Mesendoderm (in vitro differentiated cells): ENCODE measurements at regions not wholly inside any gene's neighbourhood (a gene's known extent, or its start where the extent isn't known, plus 50 kb on each side); places are given as distances from the start of the nearest gene placed in this dataset.

Experiments used
- DNase-seq: peaks from one replicate; pipeline ENCODE4 v3.0.0; 2013
- H2AK5ac ChIP-seq: 2 replicates; pipeline ENCODE4 v1.6.1; 2013; ENCODE audit warnings: low read length, inconsistent platforms
- H2BK120ac ChIP-seq: 2 replicates; pipeline ENCODE4 v1.6.1; 2013; ENCODE audit warnings: low read depth, mild to moderate bottlenecking, low read length, moderate library complexity, mixed read lengths
- H2BK15ac ChIP-seq: replicated peaks from 2 replicates; pipeline ENCODE4 v1.6.1; 2013; ENCODE audit warnings: low read depth, mild to moderate bottlenecking, moderate library complexity
- H2BK5ac ChIP-seq: 2 replicates; pipeline ENCODE4 v1.6.1; 2013; ENCODE audit warnings: low read length, inconsistent platforms
- H3K18ac ChIP-seq: 2 replicates; pipeline ENCODE4 v1.6.1; 2013; ENCODE audit warnings: mild to moderate bottlenecking, low read length, mixed read lengths
- H3K23ac ChIP-seq: one replicate; pipeline ENCODE4 v1.6.1; 2013; ENCODE audit warnings: low read length
- H3K27ac ChIP-seq: 2 replicates; pipeline ENCODE4 v1.5.1; 2013; ENCODE audit warnings: low read depth, mild to moderate bottlenecking, inconsistent platforms, low read length, moderate library complexity
- H3K27me3 ChIP-seq: 2 replicates; pipeline ENCODE4 v1.6.1; 2013; ENCODE audit warnings: low read length, control low read depth, mild to moderate bottlenecking, inconsistent platforms; ENCODE audit not compliant: insufficient read depth, poor library complexity
- H3K36me3 ChIP-seq: 2 replicates; pipeline ENCODE4 v1.6.1; 2013; ENCODE audit warnings: low read length, inconsistent platforms; ENCODE audit not compliant: control insufficient read depth, insufficient read depth
- H3K4ac ChIP-seq: one replicate; pipeline ENCODE4 v1.6.1; 2013; ENCODE audit warnings: low read depth, mild to moderate bottlenecking, low read length, moderate library complexity
- H3K4me1 ChIP-seq: 2 replicates; pipeline ENCODE4 v1.6.1; 2013; ENCODE audit warnings: low read depth, low read length, inconsistent platforms; ENCODE audit not compliant: control insufficient read depth
- H3K4me2 ChIP-seq: 2 replicates; pipeline ENCODE4 v1.6.1; 2013; ENCODE audit warnings: low read length
- H3K4me3 ChIP-seq: 2 replicates; pipeline ENCODE4 v1.5.1; 2013; ENCODE audit warnings: mild to moderate bottlenecking, low read length
- H3K56ac ChIP-seq: one replicate; pipeline ENCODE4 v1.6.1; 2013; ENCODE audit warnings: low read length
- H3K79me1 ChIP-seq: 2 replicates; pipeline ENCODE4 v1.6.1; 2013; ENCODE audit warnings: low read length, inconsistent platforms
- H3K79me2 ChIP-seq: 2 replicates; pipeline ENCODE4 v1.6.1; 2013; ENCODE audit warnings: mild to moderate bottlenecking, low read length; ENCODE audit not compliant: control insufficient read depth, insufficient read depth
- H3K9ac ChIP-seq: 2 replicates; pipeline ENCODE4 v1.6.1; 2013; ENCODE audit warnings: low read length, inconsistent platforms
- H4K5ac ChIP-seq: one replicate; pipeline ENCODE4 v1.6.1; 2013; ENCODE audit warnings: low read length
- H4K8ac ChIP-seq: one replicate; pipeline ENCODE4 v1.6.1; 2013; ENCODE audit warnings: low read depth, mild to moderate bottlenecking, control low read depth, low read length, moderate library complexity
- WGBS: extraction: QIAGEN DNeasy Blood & Tissue Kit; methylation state at CpG from one replicate; pipeline ENCODE4 v1.1.7; 2013; ENCODE audit warnings: low lambda C conversion rate, missing lambda C conversion rate; ENCODE audit not compliant: insufficient coverage; ENCODE audit errors: extremely low coverage; 5-methylcytosine and 5-hydroxymethylcytosine counted together

GRCh38 chr17:71679832-71680231 is 441.0 kb upstream of the SOX9 start:
- Histone ChIP-seq H3K27ac (no peak overlapping the region), H4K5ac (no peak overlapping the region), H3K79me1 (no peaks in the 10 kb centered on the region), H3K4me2 (no peak overlapping the region), H3K18ac (no peak overlapping the region), H3K23ac (no peak overlapping the region), H3K4me1 (no peaks in the 10 kb centered on the region), H2AK5ac (no peak overlapping the region), H3K79me2 (no peaks in the 10 kb centered on the region), H3K4ac (no peak overlapping the region), H3K4me3 (no peak overlapping the region), H4K8ac (no peak overlapping the region), H3K27me3 (no peaks in the 10 kb centered on the region), H3K56ac (no peak overlapping the region), H3K9ac (no peak overlapping the region), H2BK120ac (no peak overlapping the region), H2BK5ac (no peak overlapping the region), H2BK15ac (no peak overlapping the region), H3K36me3 (no peaks in the 10 kb centered on the region)
- WGBS, result no CpG with 5 or more reads among the region's 2 CpGs
- DNase-seq, result no peak

DNA sequence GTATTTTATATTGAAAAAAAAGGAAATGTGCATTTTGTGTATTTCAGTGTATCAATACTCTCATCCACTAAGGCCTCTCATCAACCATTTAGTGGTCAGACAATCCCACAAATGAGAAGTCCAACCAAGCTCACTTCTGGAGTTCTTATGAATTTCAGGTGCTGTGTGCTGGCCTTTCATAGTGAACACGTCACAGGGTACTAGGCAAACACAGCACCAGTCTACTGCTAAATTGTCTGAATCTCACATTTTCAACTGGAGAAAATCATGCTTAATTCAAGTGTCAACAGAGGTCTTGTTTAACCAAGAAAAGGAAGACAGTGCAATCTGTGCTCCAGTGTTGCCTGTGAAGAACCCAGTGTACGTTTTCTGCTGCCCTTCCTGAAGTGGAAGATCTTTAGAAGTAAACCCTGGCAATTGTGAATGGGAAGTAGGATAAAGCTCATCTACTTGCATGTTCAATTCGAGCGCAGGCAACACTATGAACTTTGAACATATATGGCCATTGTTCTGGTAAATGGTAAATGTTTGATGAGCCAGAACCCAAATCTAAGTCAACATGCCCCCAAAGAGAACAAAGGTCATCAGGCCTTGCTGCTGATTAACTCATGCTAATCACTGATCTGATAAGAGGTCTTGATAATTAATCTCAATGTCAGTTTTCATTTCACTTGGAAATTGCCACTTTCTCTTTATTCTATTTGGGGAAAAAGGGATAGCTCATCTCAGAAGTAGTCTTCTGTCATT is 439.2 kb upstream of the SOX9 start:
- Histone ChIP-seq H3K9ac (no peak overlapping the region), H3K4me1 (no peaks in the 10 kb centered on the region), H3K36me3 (no peaks in the 10 kb centered on the region), H3K18ac (no peak overlapping the region), H3K27me3 (no peaks in the 10 kb centered on the region), H3K4me2 (no peak overlapping the region), H2BK120ac (no peak overlapping the region), H4K8ac (no peak overlapping the region), H2BK5ac (no peak overlapping the region), H3K4me3 (no peak overlapping the region), H3K79me1 (no peaks in the 10 kb centered on the region), H3K27ac (no peak overlapping the region), H3K23ac (no peak overlapping the region), H2AK5ac (no peak overlapping the region), H3K56ac (no peak overlapping the region), H2BK15ac (no peak overlapping the region), H4K5ac (no peak overlapping the region), H3K4ac (no peak overlapping the region), H3K79me2 (no peaks in the 10 kb centered on the region)
- no CpG with 5 or more reads among the region's 4 CpGs for WGBS
- no peak for DNase-seq

GRCh38 chr17:71682174-71682494 is 438.7 kb upstream of the SOX9 start:
- Histone ChIP-seq H3K4me1 (no peaks in the 10 kb centered on the region), H3K79me1 (no peaks in the 10 kb centered on the region), H2BK15ac (no peak overlapping the region), H3K56ac (no peak overlapping the region), H2BK120ac (no peak overlapping the region), H4K5ac (no peak overlapping the region), H3K23ac (no peak overlapping the region), H3K79me2 (no peaks in the 10 kb centered on the region), H4K8ac (no peak overlapping the region), H3K36me3 (no peaks in the 10 kb centered on the region), H2AK5ac (no peak overlapping the region), H3K27ac (no peak overlapping the region), H3K4ac (no peak overlapping the region), H2BK5ac (no peak overlapping the region), H3K27me3 (no peaks in the 10 kb centered on the region), H3K9ac (no peak overlapping the region), H3K4me2 (no peak overlapping the region), H3K4me3 (no peak overlapping the region), H3K18ac (no peak overlapping the region)
- no CpG with 5 or more reads among the region's 1 CpG for WGBS
- DNase-seq, result no peak

DNA sequence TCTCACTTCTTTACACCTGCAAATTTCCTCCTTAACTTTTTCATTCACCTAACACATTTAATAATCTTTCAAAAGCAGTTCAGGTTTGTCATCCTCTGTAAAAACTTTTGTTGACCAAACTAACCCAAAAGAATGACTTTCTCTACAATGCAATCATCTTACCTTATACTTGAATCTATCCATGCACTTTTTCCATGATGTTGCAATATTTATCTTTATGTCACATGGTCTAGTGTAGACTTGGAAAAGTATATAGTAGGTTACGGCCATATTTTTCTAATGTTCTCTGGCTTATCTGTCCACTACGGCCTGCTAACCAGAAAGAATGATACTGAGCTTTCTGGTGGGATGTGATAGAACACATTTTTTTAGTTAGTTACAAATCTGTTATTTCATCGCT is 431.0 kb upstream of the SOX9 start:
- no peak for DNase-seq
- H2AK5ac ChIP-seq, result no peak overlapping the region
- H2BK15ac ChIP-seq, result no peak overlapping the region
- no peaks in the 10 kb centered on the region for H3K79me2 ChIP-seq
- H3K4me1 ChIP-seq, result no peaks in the 10 kb centered on the region
- no peak overlapping the region for H2BK120ac ChIP-seq
- no peak overlapping the region for H3K18ac ChIP-seq
- no CpG with 5 or more reads among the region's 3 CpGs for WGBS
- no peak overlapping the region for H3K4ac ChIP-seq
- H2BK5ac ChIP-seq, result no peak overlapping the region
- no peak overlapping the region for H4K5ac ChIP-seq
- H4K8ac ChIP-seq, result no peak overlapping the region
- H3K36me3 ChIP-seq, result no peaks in the 10 kb centered on the region
- H3K27ac ChIP-seq, result no peak overlapping the region
- no peak overlapping the region for H3K4me3 ChIP-seq
- no peak overlapping the region for H3K23ac ChIP-seq
- no peaks in the 10 kb centered on the region for H3K79me1 ChIP-seq
- no peak overlapping the region for H3K4me2 ChIP-seq
- H3K27me3 ChIP-seq, result no peaks in the 10 kb centered on the region
- H3K9ac ChIP-seq, result no peak overlapping the region
- H3K56ac ChIP-seq, result no peak overlapping the region

- Histone ChIP-seq H2AK5ac (no peak overlapping the region), H3K79me1 (no peaks in the 10 kb centered on the region), H2BK120ac (no peak overlapping the region), H3K79me2 (no peaks in the 10 kb centered on the region), H3K27me3 (no peaks in the 10 kb centered on the region), H3K18ac (no peak overlapping the region), H2BK5ac (no peak overlapping the region), H2BK15ac (no peak overlapping the region), H3K4me1 (no peaks in the 10 kb centered on the region), H3K36me3 (no peaks in the 10 kb centered on the region), H4K5ac (no peak overlapping the region), H3K9ac (no peak overlapping the region), H3K4me3 (no peak overlapping the region), H3K27ac (no peak overlapping the region), H3K56ac (no peak overlapping the region), H4K8ac (no peak overlapping the region), H3K4ac (no peak overlapping the region), H3K4me2 (no peak overlapping the region), H3K23ac (no peak overlapping the region)
- DNase-seq, result no peak
Observed at GRCh38 chr17:71699907-71700306, 420.9 kb upstream of the SOX9 start.

DNA sequence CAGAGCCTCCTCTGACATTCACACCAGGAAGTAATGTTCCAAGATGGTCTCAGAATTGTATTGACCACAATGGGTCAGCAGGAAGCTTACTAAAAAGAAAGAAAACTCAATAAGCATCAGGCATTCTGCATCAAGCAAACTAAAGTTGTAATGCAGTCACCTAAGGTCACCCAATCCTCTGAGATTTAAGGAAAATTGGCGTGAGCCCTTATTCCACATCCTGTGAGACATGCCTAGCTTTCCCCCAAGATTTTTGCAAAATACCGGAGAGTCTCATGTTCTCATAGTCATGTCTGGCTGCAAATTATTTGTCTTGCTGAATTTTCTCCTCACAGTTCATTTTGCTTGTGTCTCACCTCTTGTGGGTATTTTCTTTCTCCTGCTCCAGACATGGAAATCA is 417.1 kb upstream of the SOX9 start:
- no CpG with 5 or more reads among the region's 2 CpGs for WGBS
- no peak overlapping the region for H3K23ac ChIP-seq
- H3K4me2 ChIP-seq, result no peak overlapping the region
- H3K18ac ChIP-seq, result no peak overlapping the region
- H3K9ac ChIP-seq, result no peak overlapping the region
- H2BK15ac ChIP-seq, result no peak overlapping the region
- no peak for DNase-seq
- H4K5ac ChIP-seq, result no peak overlapping the region
- no peak overlapping the region for H3K27ac ChIP-seq
- no peaks in the 10 kb centered on the region for H3K79me2 ChIP-seq
- H3K4me1 ChIP-seq, result no peaks in the 10 kb centered on the region
- H3K4me3 ChIP-seq, result no peak overlapping the region
- H2AK5ac ChIP-seq, result no peak overlapping the region
- no peak overlapping the region for H2BK120ac ChIP-seq
- H4K8ac ChIP-seq, result no peak overlapping the region
- H3K36me3 ChIP-seq, result no peaks in the 10 kb centered on the region
- no peaks in the 10 kb centered on the region for H3K79me1 ChIP-seq
- H3K27me3 ChIP-seq, result no peaks in the 10 kb centered on the region
- no peak overlapping the region for H2BK5ac ChIP-seq
- H3K4ac ChIP-seq, result no peak overlapping the region
- H3K56ac ChIP-seq, result no peak overlapping the region
